Right kidney (tissue), 1 donor: ENCODE measurements at regions not wholly inside any gene's neighbourhood (a gene's known extent, or its start where the extent isn't known, plus 50 kb on each side); places are given as distances from the start of the nearest gene placed in this dataset.
A peak's percentile ranks its signal among the peaks of the same experiment; 100 is the strongest.

Experiments used
- DNase-seq: peaks from one replicate; pipeline ENCODE4 v3.0.0-alpha.2; 2016

- DNase-seq, result no peak
Observed at GRCh38 chr7:1359681-1360485, 99.4 kb downstream of the MICALL2 start.

GRCh38 chr7:1360521-1360971, 98.7 kb downstream of the MICALL2 start:
- DNase-seq, result no peak

- no peak for DNase-seq
Observed at GRCh38 chr7:1361016-1361755, 98.1 kb downstream of the MICALL2 start.

GRCh38 chr7:1361756-1362125, 97.5 kb downstream of the MICALL2 start:
- DNase-seq, result no peak

- no peak for DNase-seq
Observed at GRCh38 chr7:1362301-1362700, 97.0 kb downstream of the MICALL2 start.

- DNase-seq, result no peak
Observed at GRCh38 chr7:1364068-1364905, 95.0 kb downstream of the MICALL2 start.

GRCh38 chr7:1364906-1365570, 94.2 kb downstream of the MICALL2 start:
- no peak for DNase-seq

GRCh38 chr7:1365846-1366245, 93.4 kb downstream of the MICALL2 start:
- no peak for DNase-seq

- no peak for DNase-seq
Observed at GRCh38 chr7:1366801-1367405, 92.4 kb downstream of the MICALL2 start.

- DNase-seq, result peak; percentile 70
Observed at GRCh38 chr7:1367501-1368183, 91.6 kb downstream of the MICALL2 start.

- peak; percentile 72 for DNase-seq
Observed at GRCh38 chr7:1368184-1368681, 91.0 kb downstream of the MICALL2 start.

GRCh38 chr7:1368682-1369571, 90.3 kb downstream of the MICALL2 start:
- peak; percentile 74 for DNase-seq

GRCh38 chr7:1369916-1370657, 89.2 kb downstream of the MICALL2 start:
- DNase-seq, result no peak

GRCh38 chr7:1370738-1371137, 88.5 kb downstream of the MICALL2 start:
- no peak for DNase-seq

GRCh38 chr7:1372063-1372462, 87.2 kb downstream of the MICALL2 start:
- no peak for DNase-seq

GRCh38 chr7:1372671-1373379, 86.4 kb downstream of the MICALL2 start:
- no peak for DNase-seq

GRCh38 chr7:1377111-1377909, 82.0 kb downstream of the MICALL2 start:
- no peak for DNase-seq
